Skeletal muscle tissue (tissue), 3 donors: ENCODE measurements at regions not wholly inside any gene's neighbourhood (a gene's known extent, or its start where the extent isn't known, plus 50 kb on each side); places are given as distances from the start of the nearest gene placed in this dataset.

Experiments
- H3K27ac ChIP-seq: one replicate; pipeline ENCODE4 v1.7.0; 2013; ENCODE audit warnings: mild to moderate bottlenecking, low read depth, low read length, inconsistent platforms
- H3K27me3 ChIP-seq, 3 donors: one replicate each; pipeline ENCODE4 v1.7.0; 2013; ENCODE audit warnings: low read length in 3 of 3; ENCODE audit not compliant: control insufficient read depth in 3 of 3, insufficient read depth in 3 of 3
- H3K36me3 ChIP-seq, 3 donors: one replicate each; pipeline ENCODE4 v1.7.0; 2013; ENCODE audit warnings: low read length in 3 of 3; ENCODE audit not compliant: control insufficient read depth in 3 of 3, insufficient read depth in 3 of 3
- H3K4me1 ChIP-seq, 3 donors: one replicate each; pipeline ENCODE4 v1.7.0; 2013; ENCODE audit warnings: low read length in 3 of 3, mild to moderate bottlenecking in 3 of 3; ENCODE audit not compliant: control insufficient read depth in 3 of 3, insufficient read depth in 3 of 3
- H3K4me3 ChIP-seq, 3 donors: one replicate each; pipeline ENCODE4 v1.7.0; 2013; ENCODE audit warnings: low read length in 3 of 3
- H3K9ac ChIP-seq, 3 donors: one replicate each; pipeline ENCODE4 v1.7.0; 2013; ENCODE audit warnings: low read length in 3 of 3, mild to moderate bottlenecking in 3 of 3, moderate library complexity in 2 of 3, low read depth in 1 of 3
- H3K9me3 ChIP-seq, 3 donors: one replicate each; pipeline ENCODE4 v1.7.0; 2013; ENCODE audit warnings: low read length in 3 of 3; ENCODE audit not compliant: control insufficient read depth in 3 of 3
- donor health status: Osteomylitis.

GRCh38 chr4:186885289-186885688 is 161.6 kb upstream of the FAT1 start:
- Histone ChIP-seq H3K27ac (no peak overlapping the region), H3K36me3 (no peaks in the 10 kb centered on the region), H3K9ac (no peak overlapping the region), H3K9me3 (no peaks in the 10 kb centered on the region), H3K4me1 (no peaks in the 10 kb centered on the region), H3K27me3 (no peaks in the 10 kb centered on the region), H3K4me3 (no peak overlapping the region)

- Histone ChIP-seq H3K4me3 (no peak overlapping the region), H3K27me3 (no peaks in the 10 kb centered on the region), H3K4me1 (no peaks in the 10 kb centered on the region), H3K9ac (no peak overlapping the region), H3K27ac (no peak overlapping the region), H3K9me3 (no peaks in the 10 kb centered on the region), H3K36me3 (no peaks in the 10 kb centered on the region)
These were observed 163.1 kb upstream of the FAT1 start for GRCh38 chr4:186886759-186887158.

- Histone ChIP-seq H3K9me3 (no peaks in the 10 kb centered on the region), H3K27me3 (no peaks in the 10 kb centered on the region), H3K9ac (no peak overlapping the region), H3K4me3 (no peak overlapping the region), H3K27ac (no peak overlapping the region), H3K36me3 (no peaks in the 10 kb centered on the region), H3K4me1 (no peaks in the 10 kb centered on the region)
These were observed 163.6 kb upstream of the FAT1 start for GRCh38 chr4:186887291-186887700.

GRCh38 chr4:186887752-186888151 is 164.1 kb upstream of the FAT1 start:
- Histone ChIP-seq H3K4me1 (no peaks in the 10 kb centered on the region), H3K27ac (no peak overlapping the region), H3K9me3 (no peaks in the 10 kb centered on the region), H3K9ac (no peak overlapping the region), H3K36me3 (no peaks in the 10 kb centered on the region), H3K4me3 (no peak overlapping the region), H3K27me3 (no peaks in the 10 kb centered on the region)

GRCh38 chr4:186889876-186890643 is 166.4 kb upstream of the FAT1 start:
- H3K9me3 ChIP-seq, result no peaks in the 10 kb centered on the region
- no peak overlapping the region for H3K27ac ChIP-seq
- no peak overlapping the region for H3K4me3 ChIP-seq
- H3K27me3 ChIP-seq, result no peaks in the 10 kb centered on the region
- no peak overlapping the region for H3K9ac ChIP-seq
- no peaks in the 10 kb centered on the region for H3K4me1 ChIP-seq
- no peaks in the 10 kb centered on the region for H3K36me3 ChIP-seq

GRCh38 chr4:186891859-186892486 is 168.3 kb upstream of the FAT1 start:
- no peak overlapping the region for H3K27ac ChIP-seq
- H3K4me3 ChIP-seq, result no peak overlapping the region
- no peaks in the 10 kb centered on the region for H3K36me3 ChIP-seq
- no peaks in the 10 kb centered on the region for H3K27me3 ChIP-seq
- no peaks in the 10 kb centered on the region for H3K9me3 ChIP-seq
- H3K9ac ChIP-seq, result no peak overlapping the region
- H3K4me1 ChIP-seq, result no peaks in the 10 kb centered on the region

GRCh38 chr4:186898367-186898766 is 174.7 kb upstream of the FAT1 start:
- Histone ChIP-seq H3K4me1 (peaks cover 2 to 5% (median 3%) of the 10 kb centered on the region in 3 donors), H3K27ac (no peak overlapping the region), H3K9ac (no peak overlapping the region), H3K27me3 (no peaks in the 10 kb centered on the region), H3K36me3 (no peaks in the 10 kb centered on the region), H3K9me3 (no peaks in the 10 kb centered on the region), H3K4me3 (no peak overlapping the region)

- Histone ChIP-seq H3K4me1 (peaks cover 6 to 12% (median 6%) of the 10 kb centered on the region in 3 donors), H3K9ac (no peak overlapping the region), H3K36me3 (no peaks in the 10 kb centered on the region), H3K27ac (no peak overlapping the region), H3K9me3 (no peaks in the 10 kb centered on the region), H3K27me3 (no peaks in the 10 kb centered on the region), H3K4me3 (no peak overlapping the region)
These were observed 176.7 kb upstream of the FAT1 start for GRCh38 chr4:186900232-186900900.

- peaks cover 6 to 12% (median 6%) of the 10 kb centered on the region in 3 donors for H3K4me1 ChIP-seq
- no peak overlapping the region for H3K9ac ChIP-seq
- H3K27me3 ChIP-seq, result no peaks in the 10 kb centered on the region
- peaks cover 0 to 2% (median 0%) of the 10 kb centered on the region in 3 donors for H3K9me3 ChIP-seq
- H3K4me3 ChIP-seq, result no peak overlapping the region
- H3K36me3 ChIP-seq, result no peaks in the 10 kb centered on the region
- no peak overlapping the region for H3K27ac ChIP-seq
These were observed 177.3 kb upstream of the FAT1 start for GRCh38 chr4:186900984-186901383.

GRCh38 chr4:186901850-186902249 is 178.2 kb upstream of the FAT1 start:
- no peak overlapping the region for H3K27ac ChIP-seq
- H3K9me3 ChIP-seq, result peaks cover 0 to 2% (median 0%) of the 10 kb centered on the region in 3 donors
- no peaks in the 10 kb centered on the region for H3K27me3 ChIP-seq
- H3K36me3 ChIP-seq, result no peaks in the 10 kb centered on the region
- H3K9ac ChIP-seq, result no peak overlapping the region
- peaks cover 6 to 12% (median 6%) of the 10 kb centered on the region in 3 donors for H3K4me1 ChIP-seq
- no peak overlapping the region for H3K4me3 ChIP-seq
